ENCODE measurements at regions not wholly inside any gene's neighbourhood (a gene's known extent, or its start where the extent isn't known, plus 50 kb on each side); places are given as distances from the start of the nearest gene placed in this dataset.
A peak's percentile ranks its signal among the peaks of the same experiment; 100 is the strongest.

GRCh38 chr2:14235667-14236066, 396.9 kb upstream of the LRATD1 start:
- FAIRE-seq = no peak

- peak; percentile 27 for FAIRE-seq
Observed at GRCh38 chr2:14237902-14238301, 394.6 kb upstream of the LRATD1 start.

DNA sequence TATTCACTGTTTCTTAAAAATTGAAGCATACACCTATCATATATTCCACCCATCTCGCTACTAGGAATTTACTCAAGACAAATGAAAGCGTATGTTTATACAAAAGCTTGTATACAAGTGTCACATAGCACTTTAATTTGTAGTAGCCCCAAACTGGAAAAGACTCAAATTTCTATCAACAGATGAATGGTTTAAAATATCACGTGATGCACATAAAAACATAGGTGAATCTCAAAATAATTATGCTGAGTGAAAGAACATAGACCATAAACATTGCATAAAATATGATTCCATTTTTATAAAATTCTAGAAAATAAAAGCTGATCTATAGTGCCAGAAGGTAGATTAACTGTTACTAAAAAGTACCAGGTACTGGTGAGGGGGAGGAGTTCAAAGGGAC, 392.9 kb upstream of the LRATD1 start:
- FAIRE-seq = no peak

DNA sequence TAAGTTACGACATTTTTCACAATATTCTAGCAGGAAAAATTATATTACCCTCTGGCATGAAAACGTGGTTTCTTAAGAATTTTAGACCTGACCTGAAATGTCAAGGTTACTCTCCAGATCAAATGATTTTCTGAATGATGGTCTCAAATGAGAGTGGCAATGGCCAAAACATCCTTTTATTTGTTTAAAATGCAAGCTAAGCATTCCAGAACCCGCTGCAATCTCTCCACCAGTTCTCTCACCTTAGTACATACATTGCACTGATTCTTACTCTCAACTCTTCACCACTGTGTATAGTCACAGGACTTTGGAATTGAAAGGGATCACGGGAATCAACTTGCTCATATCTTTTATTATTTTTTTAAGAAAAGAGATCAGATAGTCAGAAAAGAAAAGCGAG, 391.6 kb upstream of the LRATD1 start:
- no peak for FAIRE-seq

DNA sequence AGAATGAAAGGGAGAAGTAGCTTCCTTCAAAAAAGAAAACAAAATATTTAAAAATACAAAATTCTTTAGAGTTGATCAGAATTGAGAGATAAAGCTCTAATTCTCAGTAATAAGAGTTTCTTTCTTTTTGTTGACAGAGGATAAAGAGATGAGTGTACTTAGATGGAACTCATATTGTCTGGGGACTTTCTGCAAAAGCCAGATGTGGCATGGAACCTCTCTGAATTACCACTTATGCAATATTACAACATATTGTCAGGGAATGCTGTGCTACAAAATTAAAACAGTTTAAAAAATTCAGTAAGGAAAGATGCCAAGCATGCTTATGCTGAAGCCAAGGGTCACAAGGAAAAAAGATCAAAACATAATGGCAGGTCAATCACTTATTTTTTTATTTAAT, 386.6 kb upstream of the LRATD1 start:
- no peak for FAIRE-seq

DNA sequence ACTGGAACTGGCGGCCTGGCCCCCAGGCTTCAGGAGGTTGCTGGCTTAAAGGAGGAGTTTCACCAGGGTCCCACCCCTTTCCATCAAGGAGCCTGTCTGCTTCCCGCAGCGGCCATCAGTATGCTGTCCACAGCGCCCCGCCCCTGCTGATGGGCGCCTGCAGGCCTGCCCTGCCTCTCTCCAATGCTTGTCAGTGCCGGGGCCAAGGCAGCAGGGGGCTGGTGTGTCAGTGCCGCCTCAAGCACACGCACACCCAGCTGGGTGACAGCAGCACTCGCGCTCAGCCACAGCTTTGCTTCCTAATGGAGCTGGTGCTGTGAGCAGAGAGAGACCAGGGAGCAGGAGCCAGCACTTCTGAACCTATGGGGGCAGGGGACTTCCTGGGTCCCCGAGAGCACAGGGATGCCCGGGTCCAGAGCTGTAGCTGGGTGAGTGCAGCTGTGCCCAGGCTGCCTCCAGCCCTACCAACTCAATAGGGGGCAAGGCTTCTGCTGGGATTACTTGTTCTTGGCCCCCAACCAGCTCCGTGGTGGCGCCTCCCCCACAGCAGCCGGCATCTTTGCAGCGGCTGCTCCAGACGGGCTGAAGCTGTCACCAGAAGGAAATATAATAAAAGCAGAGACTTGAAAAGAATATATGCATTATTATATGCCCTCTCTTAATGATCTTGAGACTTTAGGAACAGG, 377.2 kb upstream of the LRATD1 start:
- FAIRE-seq = no peak

DNA sequence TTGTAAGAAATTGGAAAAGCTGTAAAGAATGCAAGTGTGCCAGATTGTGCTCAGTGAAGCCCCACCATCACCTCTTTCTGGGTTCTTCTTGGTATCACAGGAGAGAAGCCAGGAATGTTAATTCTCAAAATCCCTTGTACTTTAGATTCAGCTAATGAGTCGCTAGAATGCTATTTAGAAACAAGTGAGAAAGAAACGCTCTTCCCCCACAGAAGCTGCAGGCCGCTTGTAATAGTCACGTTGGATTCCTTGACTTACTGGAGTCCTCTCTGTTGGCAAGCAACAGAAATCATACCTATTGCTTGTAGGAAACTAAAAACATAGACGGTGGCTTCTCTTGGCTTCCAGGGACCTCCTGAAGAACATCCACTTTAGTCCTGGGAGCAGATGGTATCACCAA, 375.6 kb upstream of the LRATD1 start:
- no peak for FAIRE-seq

DNA sequence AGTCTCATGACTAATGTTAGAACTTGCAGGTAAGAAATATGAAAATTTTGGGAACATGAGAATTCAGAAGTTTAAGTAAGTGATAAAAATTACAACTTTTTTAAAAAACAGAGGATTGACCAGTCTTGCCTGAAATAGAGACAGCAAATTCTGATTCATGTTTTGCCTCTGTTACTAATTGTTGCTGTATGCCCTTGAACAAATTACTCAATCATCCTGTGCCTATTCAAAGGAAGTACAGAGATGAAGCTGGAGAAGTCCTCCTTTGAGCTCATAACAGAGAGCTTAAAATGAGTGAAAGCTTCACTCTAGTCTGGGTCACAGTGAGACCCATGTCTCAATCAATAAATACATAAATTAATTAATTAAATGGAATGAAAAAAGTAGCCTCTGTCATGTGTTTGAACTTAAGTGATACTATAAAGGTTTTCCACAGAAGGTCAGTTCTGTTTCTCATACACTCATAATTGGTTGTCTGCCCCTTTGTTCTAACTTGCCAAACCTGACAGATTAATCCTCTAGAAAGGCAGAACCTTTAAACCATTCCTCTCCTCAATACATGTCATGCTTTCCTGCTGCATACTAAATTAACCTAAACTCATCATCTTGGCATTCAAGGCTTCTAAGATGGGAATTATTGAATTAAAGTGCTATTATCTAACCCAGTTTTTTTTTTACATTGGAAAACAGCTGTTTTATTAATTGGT, 374.6 kb upstream of the LRATD1 start:
- FAIRE-seq = no peak

- no peak for FAIRE-seq
Observed at GRCh38 chr2:14261771-14262170, 370.7 kb upstream of the LRATD1 start.

DNA sequence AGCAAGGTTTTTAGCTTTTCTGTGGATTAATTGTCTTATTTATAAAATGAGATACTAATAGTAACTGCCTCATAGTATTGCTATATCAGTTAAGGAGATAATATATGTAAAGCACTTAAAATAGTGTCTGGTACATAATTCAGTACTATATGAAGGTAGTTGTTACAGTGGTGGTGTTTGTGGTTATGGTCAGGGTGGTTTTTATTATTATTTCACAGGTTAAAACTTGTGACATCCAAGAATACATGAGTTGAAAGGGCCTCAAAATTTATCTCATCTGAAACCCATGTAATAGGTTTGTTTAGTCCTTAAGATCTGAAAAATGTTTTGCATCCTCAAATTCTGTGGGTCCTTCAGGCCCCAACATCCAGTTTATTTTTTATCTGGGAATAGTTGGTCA, 369.5 kb upstream of the LRATD1 start:
- FAIRE-seq = no peak

GRCh38 chr2:14270036-14270582, 362.4 kb upstream of the LRATD1 start:
- FAIRE-seq = no peak

- no peak for FAIRE-seq
Observed at GRCh38 chr2:14272396-14273075, 360.0 kb upstream of the LRATD1 start.

GRCh38 chr2:14273650-14274049, 358.9 kb upstream of the LRATD1 start:
- no peak for FAIRE-seq

- FAIRE-seq = no peak
Observed at GRCh38 chr2:14284244-14284643, 348.3 kb upstream of the LRATD1 start.

DNA sequence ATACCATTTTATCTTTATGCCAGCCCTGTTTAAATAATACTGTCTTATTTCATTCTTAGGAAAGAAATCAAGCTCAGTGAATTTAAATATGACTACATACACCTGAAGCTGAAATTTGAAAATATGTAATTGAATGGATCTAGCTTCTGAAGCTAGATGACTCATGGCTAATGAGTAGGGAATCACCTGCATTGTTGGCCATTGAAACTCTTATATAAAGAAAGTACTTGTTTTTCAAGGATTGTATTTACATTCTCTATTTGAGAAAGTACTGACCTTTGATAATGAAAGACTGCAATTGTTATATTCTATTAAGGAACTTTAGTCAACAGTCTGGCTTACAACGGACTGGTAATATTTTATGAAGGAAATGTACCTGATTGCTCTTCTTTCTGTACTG, 346.7 kb upstream of the LRATD1 start:
- FAIRE-seq = no peak

DNA sequence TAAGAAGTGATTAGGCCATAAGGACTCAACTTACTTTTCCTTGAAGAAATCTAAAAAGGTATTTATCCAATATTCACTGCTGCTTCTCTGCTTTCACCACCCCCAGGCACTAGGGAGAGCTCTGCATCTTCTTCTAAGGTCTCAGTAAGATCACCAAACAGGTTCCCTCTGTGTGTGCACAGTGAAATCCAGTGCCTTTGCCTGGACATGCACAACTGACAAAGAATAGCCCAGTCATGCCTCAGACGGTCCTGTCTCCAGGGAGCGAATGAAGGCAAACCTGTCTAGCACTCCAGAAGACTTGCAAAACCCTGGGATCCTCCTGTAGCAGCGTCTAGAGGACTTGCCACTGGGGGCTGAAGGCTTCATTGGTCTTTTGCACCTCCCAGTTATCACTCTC, 344.5 kb upstream of the LRATD1 start:
- FAIRE-seq = no peak

DNA sequence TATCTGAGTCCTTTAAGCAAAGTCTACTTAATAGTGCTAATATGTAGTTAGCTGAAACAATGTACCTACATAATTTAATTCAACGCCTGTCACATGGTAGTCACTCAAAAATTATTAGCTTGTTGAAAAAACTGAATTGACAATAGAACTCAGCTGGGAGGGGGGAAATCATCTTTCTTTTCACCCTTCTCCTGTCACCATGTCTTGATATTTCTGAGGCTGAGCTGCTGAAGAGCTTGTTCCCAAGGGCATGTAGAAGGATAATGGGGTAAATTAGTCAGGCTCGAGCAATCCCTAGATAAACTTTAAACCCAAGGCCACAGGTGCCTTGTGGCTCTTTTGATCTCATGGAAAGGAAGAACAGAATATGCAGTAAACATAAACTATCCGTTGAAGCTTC, 339.6 kb upstream of the LRATD1 start:
- no peak for FAIRE-seq

DNA sequence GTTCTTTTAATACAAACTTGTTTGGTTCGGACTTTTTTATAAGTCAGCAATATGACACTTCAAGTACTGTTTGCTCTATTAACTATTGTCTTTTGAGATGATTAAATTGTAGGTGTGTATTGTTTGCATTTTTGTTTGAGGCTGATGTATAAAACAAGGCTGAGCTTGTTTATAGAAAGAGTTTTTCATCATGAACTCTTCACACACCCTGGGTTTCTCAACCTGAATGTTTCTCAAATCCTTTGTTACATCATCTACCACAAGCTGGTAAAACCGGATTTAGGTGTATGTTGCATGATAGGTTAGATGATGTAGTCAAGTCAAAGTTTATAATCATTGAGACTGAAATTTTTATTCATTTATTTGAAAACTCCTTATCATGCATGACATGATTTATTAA, 335.2 kb upstream of the LRATD1 start:
- no peak for FAIRE-seq

DNA sequence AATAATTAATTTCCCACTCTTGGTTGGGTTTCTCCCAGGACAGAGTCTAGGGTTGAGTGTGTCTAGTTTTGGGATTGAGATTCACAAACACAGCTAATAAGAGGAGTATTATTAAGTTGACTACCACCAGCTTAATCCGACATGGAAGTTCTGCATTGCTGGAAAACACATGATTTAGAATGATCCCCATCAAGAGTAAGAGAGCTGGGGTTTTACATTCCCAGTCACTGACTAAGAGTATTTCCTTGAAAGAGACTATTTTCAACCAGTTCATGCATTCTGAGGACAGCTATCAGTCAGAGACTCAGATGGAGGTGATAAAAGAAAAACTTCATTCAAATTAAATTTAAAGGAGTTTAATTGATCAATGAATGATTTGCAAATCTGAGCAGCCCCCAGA, 334.6 kb upstream of the LRATD1 start:
- FAIRE-seq = no peak

DNA sequence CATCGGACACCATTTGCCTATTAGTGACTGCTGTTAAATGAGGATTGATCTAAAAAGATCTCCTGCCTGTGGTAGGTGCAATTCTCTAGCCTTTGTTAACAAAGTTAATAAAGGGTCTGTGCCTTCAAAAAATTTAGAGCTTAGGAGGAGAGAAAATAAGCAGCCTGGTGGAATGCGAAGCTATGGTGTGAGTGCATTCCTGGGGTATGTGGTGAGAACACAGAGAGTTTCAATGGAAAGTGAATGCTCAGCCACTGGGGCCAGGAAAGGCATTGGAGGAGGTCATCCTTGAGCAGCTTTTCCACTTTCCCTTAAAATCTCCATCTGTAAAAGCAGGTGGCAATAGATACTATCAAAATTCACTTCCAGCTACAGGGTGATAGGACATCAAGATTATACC, 331.2 kb upstream of the LRATD1 start:
- no peak for FAIRE-seq

DNA sequence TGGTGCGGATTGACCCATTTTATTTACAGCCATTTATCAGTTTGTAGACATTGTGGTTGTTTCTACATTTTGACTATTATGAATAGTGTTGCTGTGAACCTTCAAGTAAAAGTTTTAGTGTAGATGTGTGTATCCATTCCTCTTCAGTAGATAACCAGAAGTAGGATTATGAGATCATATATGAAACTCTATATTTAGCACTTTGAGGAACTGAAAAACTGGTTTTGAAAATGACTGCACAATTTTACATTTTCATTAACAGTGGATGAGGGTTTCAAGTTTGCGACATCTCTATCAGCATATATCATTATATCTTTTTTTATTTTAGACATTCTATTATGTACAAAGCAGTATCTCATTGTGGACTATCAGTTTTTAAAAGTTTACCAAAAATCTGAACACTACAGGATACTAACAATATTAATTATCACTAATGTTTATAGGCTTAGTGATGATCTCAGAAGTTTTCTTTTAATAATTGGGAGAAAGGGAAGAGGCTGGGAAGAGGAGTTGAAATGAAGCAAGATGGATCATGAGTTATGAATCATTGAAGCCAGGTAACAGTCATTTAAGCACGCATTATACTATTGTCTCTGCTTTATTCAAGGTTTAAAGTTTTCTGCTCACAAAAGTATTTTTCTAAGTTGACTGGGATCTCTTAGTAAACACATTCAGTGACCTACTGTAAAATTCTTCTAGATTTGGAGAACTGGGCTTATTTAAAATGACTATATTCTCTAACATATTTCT, 329.0 kb upstream of the LRATD1 start:
- no peak for FAIRE-seq

- no peak for FAIRE-seq
Observed at GRCh38 chr2:14304326-14304725, 328.2 kb upstream of the LRATD1 start.

GRCh38 chr2:14306268-14306861, 326.2 kb upstream of the LRATD1 start:
- FAIRE-seq = no peak

Measured in G401.6 (cell line).